ENCODE measurements at regions not wholly inside any gene's neighbourhood (a gene's known extent, or its start where the extent isn't known, plus 50 kb on each side); places are given as distances from the start of the nearest gene placed in this dataset.

- no peak for DNase-seq (ENCODE audit: low read depth)
- no peak overlapping the region for H3K4me3 ChIP-seq (ENCODE audit: low read depth, low read length)
Measured at GRCh38 chr20:22773344-22773743, 189.0 kb upstream of the FOXA2 start.

GRCh38 chr20:22775256-22775655 lies 190.9 kb upstream of the FOXA2 start:
- no peak overlapping the region for H3K4me3 ChIP-seq (ENCODE audit: low read depth, low read length)
- DNase-seq (ENCODE audit: low read depth): no peak

GRCh38 chr20:22775671-22776139 lies 191.3 kb upstream of the FOXA2 start:
- no peak for DNase-seq (ENCODE audit: low read depth)
- no peak overlapping the region for H3K4me3 ChIP-seq (ENCODE audit: low read depth, low read length)

GRCh38 chr20:22776369-22776768 lies 192.0 kb upstream of the FOXA2 start:
- H3K4me3 ChIP-seq (ENCODE audit: low read depth, low read length): no peak overlapping the region
- DNase-seq (ENCODE audit: low read depth): no peak

GRCh38 chr20:22779878-22780277 lies 195.5 kb upstream of the FOXA2 start:
- no peak overlapping the region for H3K4me3 ChIP-seq (ENCODE audit: low read depth, low read length)
- DNase-seq (ENCODE audit: low read depth): no peak

GRCh38 chr20:22781869-22782268 lies 197.5 kb upstream of the FOXA2 start:
- DNase-seq (ENCODE audit: low read depth): no peak
- no peak overlapping the region for H3K4me3 ChIP-seq (ENCODE audit: low read depth, low read length)

- no peak overlapping the region for H3K4me3 ChIP-seq (ENCODE audit: low read depth, low read length)
- DNase-seq (ENCODE audit: low read depth): no peak
Measured at GRCh38 chr20:22789676-22790075, 205.3 kb upstream of the FOXA2 start.

GRCh38 chr20:22791396-22791795 lies 207.0 kb upstream of the FOXA2 start:
- no peak for DNase-seq (ENCODE audit: low read depth)
- no peak overlapping the region for H3K4me3 ChIP-seq (ENCODE audit: low read depth, low read length)

GRCh38 chr20:22791877-22792525 lies 207.6 kb upstream of the FOXA2 start:
- no peak for DNase-seq (ENCODE audit: low read depth)
- H3K4me3 ChIP-seq (ENCODE audit: low read depth, low read length): no peak overlapping the region

GRCh38 chr20:22794200-22794599 lies 209.8 kb upstream of the FOXA2 start:
- DNase-seq (ENCODE audit: low read depth): no peak

GRCh38 chr20:22795433-22795832 lies 211.1 kb upstream of the FOXA2 start:
- no peak overlapping the region for H3K4me3 ChIP-seq (ENCODE audit: low read depth, low read length)
- DNase-seq (ENCODE audit: low read depth): no peak

More at GRCh38 chr20:22794200-22794599, 209.8 kb upstream of the FOXA2 start:
- H3K4me3 ChIP-seq (ENCODE audit: low read depth, low read length): no peak overlapping the region

GRCh38 chr20:22795871-22796270 lies 211.5 kb upstream of the FOXA2 start:
- DNase-seq (ENCODE audit: low read depth): peak; percentile 96
- H3K4me3 ChIP-seq (ENCODE audit: low read depth, low read length): no peak overlapping the region

- H3K4me3 ChIP-seq (ENCODE audit: low read depth, low read length): no peak overlapping the region
- peak; percentile 47 for DNase-seq (ENCODE audit: low read depth)
Measured at GRCh38 chr20:22796469-22797077, 212.2 kb upstream of the FOXA2 start.

GRCh38 chr20:22797103-22797502 lies 212.7 kb upstream of the FOXA2 start:
- no peak overlapping the region for H3K4me3 ChIP-seq (ENCODE audit: low read depth, low read length)
- DNase-seq (ENCODE audit: low read depth): no peak

GRCh38 chr20:22799687-22800086 lies 215.3 kb upstream of the FOXA2 start:
- DNase-seq (ENCODE audit: low read depth): no peak
- H3K4me3 ChIP-seq (ENCODE audit: low read depth, low read length): no peak overlapping the region

- no peak overlapping the region for H3K4me3 ChIP-seq (ENCODE audit: low read depth, low read length)
- no peak for DNase-seq (ENCODE audit: low read depth)
Measured at GRCh38 chr20:22800129-22800528, 215.8 kb upstream of the FOXA2 start.

GRCh38 chr20:22801528-22801927 lies 217.2 kb upstream of the FOXA2 start:
- H3K4me3 ChIP-seq (ENCODE audit: low read depth, low read length): no peak overlapping the region
- DNase-seq (ENCODE audit: low read depth): no peak

- DNase-seq (ENCODE audit: low read depth): no peak
- H3K4me3 ChIP-seq (ENCODE audit: low read depth, low read length): no peak overlapping the region
Measured at GRCh38 chr20:22802296-22802695, 217.9 kb upstream of the FOXA2 start.

- H3K4me3 ChIP-seq (ENCODE audit: low read depth, low read length): no peak overlapping the region
- no peak for DNase-seq (ENCODE audit: low read depth)
Measured at GRCh38 chr20:22805219-22805618, 220.8 kb upstream of the FOXA2 start.

- no peak overlapping the region for H3K4me3 ChIP-seq (ENCODE audit: low read depth, low read length)
- no peak for DNase-seq (ENCODE audit: low read depth)
Measured at GRCh38 chr20:22805996-22806395, 221.6 kb upstream of the FOXA2 start.

GRCh38 chr20:22807045-22807444 lies 222.7 kb upstream of the FOXA2 start:
- no peak for DNase-seq (ENCODE audit: low read depth)
- no peak overlapping the region for H3K4me3 ChIP-seq (ENCODE audit: low read depth, low read length)
